Neuron (in vitro differentiated cells): ENCODE measurements at regions not wholly inside any gene's neighbourhood (a gene's known extent, or its start where the extent isn't known, plus 50 kb on each side); places are given as distances from the start of the nearest gene placed in this dataset.

Experiments
- H2AFZ ChIP-seq: one replicate; pipeline ENCODE4 v1.6.1; 2013; ENCODE audit warnings: low read depth, mild to moderate bottlenecking, inconsistent platforms, low read length, moderate library complexity
- H3K27me3 ChIP-seq: one replicate; pipeline ENCODE4 v1.6.1; 2013; ENCODE audit warnings: low read length; ENCODE audit not compliant: insufficient read depth
- H3K36me3 ChIP-seq: one replicate; pipeline ENCODE4 v1.6.1; 2013; ENCODE audit warnings: low read length; ENCODE audit not compliant: insufficient read depth
- H3K4me1 ChIP-seq: one replicate; pipeline ENCODE4 v1.6.1; 2013; ENCODE audit warnings: low read length; ENCODE audit not compliant: insufficient read depth
- H3K4me3 ChIP-seq: 2 replicates; pipeline ENCODE4 v1.5.1; 2013; ENCODE audit warnings: mild to moderate bottlenecking, low read length, moderate library complexity
- H3K9me3 ChIP-seq: one replicate; pipeline ENCODE4 v1.6.1; 2013; ENCODE audit warnings: low read length

- no peaks in the 10 kb centered on the region for H3K36me3 ChIP-seq
- no peak overlapping the region for H3K4me3 ChIP-seq
Measured at GRCh38 chr7:93048136-93048930, 69.4 kb downstream of the SAMD9 start.

GRCh38 chr7:93047514-93048099, 70.2 kb downstream of the SAMD9 start:
- no peaks in the 10 kb centered on the region for H3K36me3 ChIP-seq
- H3K9me3 ChIP-seq = no peaks in the 10 kb centered on the region
- no peaks in the 10 kb centered on the region for H3K27me3 ChIP-seq
- H3K4me3 ChIP-seq = no peak overlapping the region
- H2AFZ ChIP-seq = no peak overlapping the region
- H3K4me1 ChIP-seq = peaks cover 43% of the 10 kb centered on the region

More at GRCh38 chr7:93048136-93048930, 69.4 kb downstream of the SAMD9 start:
- H3K27me3 ChIP-seq = no peaks in the 10 kb centered on the region
- H3K9me3 ChIP-seq = no peaks in the 10 kb centered on the region
- H2AFZ ChIP-seq = no peak overlapping the region
- H3K4me1 ChIP-seq = peaks cover 40% of the 10 kb centered on the region

GRCh38 chr7:93046641-93047040, 71.1 kb downstream of the SAMD9 start:
- no peak overlapping the region for H2AFZ ChIP-seq
- H3K4me3 ChIP-seq = no peak overlapping the region
- peaks cover 45% of the 10 kb centered on the region for H3K4me1 ChIP-seq
- H3K36me3 ChIP-seq = no peaks in the 10 kb centered on the region
- H3K27me3 ChIP-seq = no peaks in the 10 kb centered on the region
- H3K9me3 ChIP-seq = no peaks in the 10 kb centered on the region

- Histone ChIP-seq H3K27me3 (no peaks in the 10 kb centered on the region), H3K4me3 (peak overlapping the region; percentile 45), H2AFZ (peak overlapping the region; percentile 36), H3K9me3 (no peaks in the 10 kb centered on the region), H3K4me1 (peaks cover 45% of the 10 kb centered on the region), H3K36me3 (no peaks in the 10 kb centered on the region)
Measured at GRCh38 chr7:93044147-93044810, 73.5 kb downstream of the SAMD9 start.

- no peaks in the 10 kb centered on the region for H3K9me3 ChIP-seq
- H3K36me3 ChIP-seq = no peaks in the 10 kb centered on the region
- peak overlapping the region; percentile 45 for H3K4me3 ChIP-seq
- H3K27me3 ChIP-seq = no peaks in the 10 kb centered on the region
- H3K4me1 ChIP-seq = peaks cover 45% of the 10 kb centered on the region
- peak overlapping the region; percentile 36 for H2AFZ ChIP-seq
Measured at GRCh38 chr7:93043385-93043985, 74.3 kb downstream of the SAMD9 start.

GRCh38 chr7:93040355-93040754, 77.4 kb downstream of the SAMD9 start:
- Histone ChIP-seq H3K9me3 (no peaks in the 10 kb centered on the region), H3K27me3 (no peaks in the 10 kb centered on the region), H3K4me1 (peaks cover 22% of the 10 kb centered on the region)

GRCh38 chr7:93039786-93040185, 78.0 kb downstream of the SAMD9 start:
- H3K4me3 ChIP-seq = no peak overlapping the region
- H3K36me3 ChIP-seq = no peaks in the 10 kb centered on the region
- no peak overlapping the region for H2AFZ ChIP-seq
- no peaks in the 10 kb centered on the region for H3K27me3 ChIP-seq
- H3K4me1 ChIP-seq = peaks cover 17% of the 10 kb centered on the region
- H3K9me3 ChIP-seq = no peaks in the 10 kb centered on the region

More at GRCh38 chr7:93040355-93040754, 77.4 kb downstream of the SAMD9 start:
- H3K4me3 ChIP-seq = no peak overlapping the region
- H3K36me3 ChIP-seq = no peaks in the 10 kb centered on the region
- H2AFZ ChIP-seq = no peak overlapping the region

- Histone ChIP-seq H3K4me3 (no peak overlapping the region), H3K4me1 (peaks cover 12% of the 10 kb centered on the region), H2AFZ (no peak overlapping the region), H3K36me3 (no peaks in the 10 kb centered on the region), H3K27me3 (no peaks in the 10 kb centered on the region), H3K9me3 (no peaks in the 10 kb centered on the region)
Measured at GRCh38 chr7:93039282-93039681, 78.5 kb downstream of the SAMD9 start.

GRCh38 chr7:93036807-93037206, 81.0 kb downstream of the SAMD9 start:
- H3K4me1 ChIP-seq = no peaks in the 10 kb centered on the region
- H3K9me3 ChIP-seq = no peaks in the 10 kb centered on the region
- H2AFZ ChIP-seq = no peak overlapping the region
- no peak overlapping the region for H3K4me3 ChIP-seq
- H3K27me3 ChIP-seq = no peaks in the 10 kb centered on the region
- H3K36me3 ChIP-seq = no peaks in the 10 kb centered on the region

GRCh38 chr7:93036149-93036640, 81.6 kb downstream of the SAMD9 start:
- Histone ChIP-seq H3K4me1 (no peaks in the 10 kb centered on the region), H3K27me3 (no peaks in the 10 kb centered on the region), H3K36me3 (no peaks in the 10 kb centered on the region), H3K4me3 (no peak overlapping the region), H2AFZ (no peak overlapping the region), H3K9me3 (no peaks in the 10 kb centered on the region)

- H3K4me3 ChIP-seq = no peak overlapping the region
- H3K36me3 ChIP-seq = no peaks in the 10 kb centered on the region
- H3K4me1 ChIP-seq = no peaks in the 10 kb centered on the region
- H3K27me3 ChIP-seq = no peaks in the 10 kb centered on the region
- no peak overlapping the region for H2AFZ ChIP-seq
- no peaks in the 10 kb centered on the region for H3K9me3 ChIP-seq
Measured at GRCh38 chr7:93031795-93032194, 86.0 kb downstream of the SAMD9 start.

- Histone ChIP-seq H2AFZ (no peak overlapping the region), H3K4me3 (no peak overlapping the region), H3K27me3 (no peaks in the 10 kb centered on the region), H3K4me1 (no peaks in the 10 kb centered on the region), H3K36me3 (no peaks in the 10 kb centered on the region), H3K9me3 (no peaks in the 10 kb centered on the region)
Measured at GRCh38 chr7:93030605-93031225, 87.1 kb downstream of the SAMD9 start.
